ENCODE measurements at regions not wholly inside any gene's neighbourhood (a gene's known extent, or its start where the extent isn't known, plus 50 kb on each side); places are given as distances from the start of the nearest gene placed in this dataset.

- Histone ChIP-seq H3K4me1 (ENCODE audit: control insufficient read depth, insufficient read depth, low read length) (no peaks in the 10 kb centered on the region), H3K9ac (ENCODE audit: extremely low read depth, low read length, poor library complexity, severe bottlenecking) (no peak overlapping the region), H3K9me3 (ENCODE audit: control insufficient read depth, low read length) (no peaks in the 10 kb centered on the region), H3K27ac (ENCODE audit: low read depth, low read length) (no peak overlapping the region), H3K27me3 (ENCODE audit: control insufficient read depth, insufficient read depth, low read length, poor library complexity, severe bottlenecking) (peaks cover 4% of the 10 kb centered on the region), H3K36me3 (ENCODE audit: control insufficient read depth, insufficient read depth, low read length) (no peaks in the 10 kb centered on the region), H3K4me3 (ENCODE audit: low read length) (no peak overlapping the region)
- WGBS, 2 experiments (ENCODE audit: insufficient coverage in 1 of 2, insufficient read length in 1 of 2) = 84 to 88% methylated on average over 3 to 10 of the region's 10 CpGs
- no peak overlapping the region for H3K27ac Mint-ChIP-seq
- TF ChIP-seq CTCF (conservative IDR thresholded peaks at IDR 0.05) = no peak
- peaks cover 15% of the 10 kb centered on the region for H3K27me3 Mint-ChIP-seq (ENCODE audit: insufficient read depth)
- DNase-seq = no peak
- peaks cover 13% of the 10 kb centered on the region for H3K4me1 Mint-ChIP-seq
- no peak overlapping the region for H3K4me3 Mint-ChIP-seq
- no peaks in the 10 kb centered on the region for H3K9me3 Mint-ChIP-seq
- no peaks in the 10 kb centered on the region for H3K36me3 Mint-ChIP-seq (ENCODE audit: low read depth)
Observed at GRCh38 chr5:154587123-154588026, 109.3 kb upstream of the HAND1 start.

GRCh38 chr5:154583671-154584177 lies 105.7 kb upstream of the HAND1 start:
- H3K9me3 Mint-ChIP-seq = no peaks in the 10 kb centered on the region
- H3K36me3 Mint-ChIP-seq (ENCODE audit: low read depth) = no peaks in the 10 kb centered on the region
- Histone ChIP-seq H3K4me3 (ENCODE audit: low read length) (no peak overlapping the region), H3K27ac (ENCODE audit: low read depth, low read length) (no peak overlapping the region), H3K9me3 (ENCODE audit: control insufficient read depth, low read length) (no peaks in the 10 kb centered on the region), H3K9ac (ENCODE audit: extremely low read depth, low read length, poor library complexity, severe bottlenecking) (no peak overlapping the region), H3K4me1 (ENCODE audit: control insufficient read depth, insufficient read depth, low read length) (no peaks in the 10 kb centered on the region), H3K27me3 (ENCODE audit: control insufficient read depth, insufficient read depth, low read length, poor library complexity, severe bottlenecking) (peaks cover 4% of the 10 kb centered on the region), H3K36me3 (ENCODE audit: control insufficient read depth, insufficient read depth, low read length) (no peaks in the 10 kb centered on the region)
- peaks cover 22% of the 10 kb centered on the region for H3K4me1 Mint-ChIP-seq
- no peak for DNase-seq
- peaks cover 15% of the 10 kb centered on the region for H3K27me3 Mint-ChIP-seq (ENCODE audit: insufficient read depth)
- WGBS, 2 experiments (ENCODE audit: insufficient coverage in 1 of 2, insufficient read length in 1 of 2) = 87% methylated on average over 3 to 12 of the region's 12 CpGs
- no peak overlapping the region for H3K4me3 Mint-ChIP-seq
- H3K27ac Mint-ChIP-seq = no peak overlapping the region
- TF ChIP-seq CTCF (conservative IDR thresholded peaks at IDR 0.05) = no peak

GRCh38 chr5:154580422-154580821 lies 102.4 kb upstream of the HAND1 start:
- Histone ChIP-seq H3K36me3 (ENCODE audit: control insufficient read depth, insufficient read depth, low read length) (no peaks in the 10 kb centered on the region), H3K4me1 (ENCODE audit: control insufficient read depth, insufficient read depth, low read length) (no peaks in the 10 kb centered on the region), H3K27me3 (ENCODE audit: control insufficient read depth, insufficient read depth, low read length, poor library complexity, severe bottlenecking) (peaks cover 4% of the 10 kb centered on the region), H3K4me3 (ENCODE audit: low read length) (no peak overlapping the region), H3K27ac (ENCODE audit: low read depth, low read length) (no peak overlapping the region), H3K9ac (ENCODE audit: extremely low read depth, low read length, poor library complexity, severe bottlenecking) (no peak overlapping the region), H3K9me3 (ENCODE audit: control insufficient read depth, low read length) (no peaks in the 10 kb centered on the region)
- no peak overlapping the region for H3K4me3 Mint-ChIP-seq
- H3K4me1 Mint-ChIP-seq = peaks cover 21% of the 10 kb centered on the region
- no peak overlapping the region for H3K27ac Mint-ChIP-seq
- no peaks in the 10 kb centered on the region for H3K9me3 Mint-ChIP-seq
- TF ChIP-seq CTCF (conservative IDR thresholded peaks at IDR 0.05) = no peak
- no peaks in the 10 kb centered on the region for H3K36me3 Mint-ChIP-seq (ENCODE audit: low read depth)
- peak; percentile 26 for DNase-seq
- WGBS, 2 experiments (ENCODE audit: insufficient coverage in 1 of 2, insufficient read length in 1 of 2) = 86 to 88% methylated on average over 1 to 6 of the region's 6 CpGs
- peaks cover 12% of the 10 kb centered on the region for H3K27me3 Mint-ChIP-seq (ENCODE audit: insufficient read depth)
